HFF-Myc (cell line): ENCODE measurements at regions not wholly inside any gene's neighbourhood (a gene's known extent, or its start where the extent isn't known, plus 50 kb on each side); places are given as distances from the start of the nearest gene placed in this dataset.

Source experiments
- DNase-seq: peaks from one replicate; pipeline ENCODE4 v3.0.0-alpha.2; 2011; ENCODE audit warnings: low read depth; ENCODE audit errors: extremely low read depth
- H3K4me3 ChIP-seq: replicated peaks from 2 replicates; pipeline ENCODE4 v1.5.1; 2011; ENCODE audit warnings: low read depth, mild to moderate bottlenecking, control low read depth, low read length
- CTCF ChIP-seq: IDR thresholded peaks from 2 replicates; pipeline ENCODE4 v1.5.1; 2012; ENCODE audit warnings: mild to moderate bottlenecking, low read depth, low read length, control low read depth; ENCODE audit errors: missing control alignments

- peak; percentile 12 for DNase-seq
- peak; percentile 64 for TF ChIP-seq CTCF
Measured at GRCh38 chr7:10889266-10889898, 84.3 kb upstream of the PHF14 start.

GRCh38 chr7:10908600-10908999 is 65.1 kb upstream of the PHF14 start:
- no peak overlapping the region for H3K4me3 ChIP-seq
- DNase-seq, result no peak
- TF ChIP-seq CTCF, result no peak

More at GRCh38 chr7:10889266-10889898, 84.3 kb upstream of the PHF14 start:
- no peak overlapping the region for H3K4me3 ChIP-seq

DNA sequence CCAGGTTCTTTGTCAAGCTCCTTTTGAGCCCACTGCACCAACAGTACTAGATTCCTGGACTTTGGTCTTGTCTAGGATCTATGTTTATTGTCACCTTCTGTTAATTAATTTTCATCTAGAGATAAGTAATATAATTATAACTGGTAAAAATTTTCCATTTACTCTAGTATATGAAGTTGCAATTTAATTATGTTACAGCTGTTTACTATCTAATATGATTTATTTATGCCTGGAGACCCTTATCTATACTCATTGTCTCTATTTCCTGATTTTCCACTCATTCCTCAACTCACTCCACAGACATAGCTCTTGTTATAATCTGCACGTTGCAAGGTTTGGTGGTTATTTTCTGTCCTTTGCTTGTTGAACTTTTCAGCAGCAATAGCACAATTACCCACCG is 63.2 kb upstream of the PHF14 start:
- no peak for DNase-seq
- H3K4me3 ChIP-seq, result no peak overlapping the region
- no peak for TF ChIP-seq CTCF

DNA sequence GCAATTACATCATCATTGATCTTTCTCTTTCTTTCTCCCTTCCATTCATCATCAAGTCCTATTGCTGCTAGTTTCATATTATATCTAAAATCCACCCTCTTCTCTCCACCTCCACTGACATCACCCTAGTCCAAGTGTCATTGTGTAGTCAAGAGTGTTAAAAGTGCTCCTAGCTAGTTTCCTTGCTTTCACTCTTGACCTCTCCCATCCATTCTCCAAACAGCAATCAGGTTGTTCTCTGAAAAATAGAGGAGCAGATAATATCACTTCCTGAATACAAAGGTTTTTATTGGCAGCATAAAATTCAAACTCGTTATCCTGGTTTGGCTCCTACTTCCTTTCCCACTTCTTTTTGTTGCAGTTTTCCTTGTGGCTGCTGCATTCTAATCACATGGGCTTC is 61.6 kb upstream of the PHF14 start:
- H3K4me3 ChIP-seq, result no peak overlapping the region
- no peak for TF ChIP-seq CTCF
- DNase-seq, result no peak

GRCh38 chr7:10913457-10913856 is 60.2 kb upstream of the PHF14 start:
- TF ChIP-seq CTCF, result no peak
- DNase-seq, result no peak
- no peak overlapping the region for H3K4me3 ChIP-seq

DNA sequence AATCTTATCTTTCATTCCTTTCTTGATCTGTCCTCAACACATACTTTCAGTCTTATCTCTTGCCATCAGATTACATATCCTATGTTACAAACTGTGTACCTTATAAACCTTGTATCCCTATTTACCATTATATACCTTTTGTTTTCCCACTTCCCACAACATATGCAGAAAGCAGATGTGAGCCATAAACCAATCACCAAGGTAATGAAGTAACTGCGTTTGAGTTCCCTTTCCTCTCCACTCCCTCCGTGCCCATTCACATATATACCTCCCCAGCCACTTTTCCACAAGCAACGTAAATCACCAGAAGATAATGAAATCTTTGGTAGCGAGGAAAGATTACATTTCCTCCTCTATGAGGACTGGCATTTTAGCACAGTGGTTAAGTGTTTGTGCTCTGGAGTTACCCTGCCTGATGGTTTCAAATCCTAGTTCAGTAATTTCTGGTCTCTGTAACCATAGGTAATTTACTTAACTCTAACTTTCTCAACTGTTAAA is 55.5 kb upstream of the PHF14 start:
- no peak for TF ChIP-seq CTCF
- DNase-seq, result no peak
- no peak overlapping the region for H3K4me3 ChIP-seq

- no peak overlapping the region for H3K4me3 ChIP-seq
- no peak for TF ChIP-seq CTCF
- no peak for DNase-seq
Measured at GRCh38 chr7:10919923-10920322, 53.7 kb upstream of the PHF14 start.
